HG03045 (cell line): ENCODE measurements at regions not wholly inside any gene's neighbourhood (a gene's known extent, or its start where the extent isn't known, plus 50 kb on each side); places are given as distances from the start of the nearest gene placed in this dataset.

ENCODE experiments used
- ATAC-seq: cut with Tn5 transposase; IDR thresholded peaks from one replicate; pipeline ENCODE4 v1.9.1; 2021; ENCODE audit warnings: mild to moderate bottlenecking, moderate library complexity; ENCODE audit not compliant: unreplicated experiment

GRCh38 chr2:3138621-3139020 is 239.0 kb downstream of the EIPR1 start:
- no peak for ATAC-seq

- no peak for ATAC-seq
Measured at GRCh38 chr2:3137651-3138300, 239.8 kb downstream of the EIPR1 start.

- no peak for ATAC-seq
Measured at GRCh38 chr2:3135676-3136075, 241.9 kb downstream of the EIPR1 start.

GRCh38 chr2:3134026-3134571 is 243.5 kb downstream of the EIPR1 start:
- no peak for ATAC-seq

GRCh38 chr2:3132966-3133365 is 244.7 kb downstream of the EIPR1 start:
- ATAC-seq: no peak

GRCh38 chr2:3132466-3132865 is 245.2 kb downstream of the EIPR1 start:
- ATAC-seq: no peak

GRCh38 chr2:3131636-3132326 is 245.8 kb downstream of the EIPR1 start:
- no peak for ATAC-seq

GRCh38 chr2:3130889-3131635 is 246.6 kb downstream of the EIPR1 start:
- no peak for ATAC-seq

GRCh38 chr2:3130444-3130843 is 247.2 kb downstream of the EIPR1 start:
- ATAC-seq: no peak

- ATAC-seq: no peak
Measured at GRCh38 chr2:3129867-3130266, 247.8 kb downstream of the EIPR1 start.

- ATAC-seq: no peak
Measured at GRCh38 chr2:3128786-3129185, 248.8 kb downstream of the EIPR1 start.

GRCh38 chr2:3127710-3128109 is 249.9 kb downstream of the EIPR1 start:
- ATAC-seq: no peak

GRCh38 chr2:3126911-3127621 is 250.6 kb downstream of the EIPR1 start:
- ATAC-seq: no peak

- ATAC-seq: no peak
Measured at GRCh38 chr2:3126171-3126910, 251.3 kb downstream of the EIPR1 start.

- ATAC-seq: no peak
Measured at GRCh38 chr2:3125761-3126130, 251.9 kb downstream of the EIPR1 start.

GRCh38 chr2:3125001-3125760 is 252.4 kb downstream of the EIPR1 start:
- no peak for ATAC-seq

- no peak for ATAC-seq
Measured at GRCh38 chr2:3122525-3122924, 255.1 kb downstream of the EIPR1 start.

GRCh38 chr2:3121601-3122000 is 256.0 kb downstream of the EIPR1 start:
- ATAC-seq: no peak

- no peak for ATAC-seq
Measured at GRCh38 chr2:3117650-3118216, 259.9 kb downstream of the EIPR1 start.
